Lung (tissue), 11 donors: ENCODE measurements at regions not wholly inside any gene's neighbourhood (a gene's known extent, or its start where the extent isn't known, plus 50 kb on each side); places are given as distances from the start of the nearest gene placed in this dataset.

Experiments used
- ATAC-seq: fragments of 200-7000 bp; cut with Tn5 transposase; one replicate; pipeline ENCODE4 v1.9.1; 2020; ENCODE audit warnings: moderate number of reproducible peaks; ENCODE audit not compliant: insufficient read depth, low FRiP score
- DNase-seq, 3 donors: peaks; one replicate each; pipeline ENCODE4 v3.0.0-alpha.2; 2013 to 2017
- H3K27ac ChIP-seq, 2 donors: one replicate each; pipeline ENCODE4 v1.5.1; 2013; ENCODE audit warnings: mild to moderate bottlenecking in 2 of 2, moderate library complexity in 2 of 2, control low read depth in 1 of 2, inconsistent platforms in 1 of 2, low read depth in 1 of 2, low read length in 1 of 2
- H3K27me3 ChIP-seq, 3 donors: one replicate each; pipeline ENCODE4 v1.5.1; 2013; ENCODE audit warnings: low read length in 2 of 3; ENCODE audit not compliant: control insufficient read depth in 3 of 3, insufficient read depth in 3 of 3
- H3K36me3 ChIP-seq, 4 donors: one replicate each; pipeline ENCODE4 v1.5.1; 2013; ENCODE audit warnings: low read length in 4 of 4, mild to moderate bottlenecking in 1 of 4, moderate library complexity in 1 of 4; ENCODE audit not compliant: control insufficient read depth in 4 of 4, insufficient read depth in 4 of 4
- H3K4me1 ChIP-seq, 5 donors: one replicate each; pipeline ENCODE4 v1.5.1; 2013; ENCODE audit warnings: low read length in 5 of 5, mild to moderate bottlenecking in 2 of 5, moderate library complexity in 1 of 5; ENCODE audit not compliant: control insufficient read depth in 5 of 5, insufficient read depth in 5 of 5
- H3K4me3 ChIP-seq: one replicate; pipeline ENCODE4 v1.5.1; 2013; ENCODE audit warnings: mild to moderate bottlenecking, control low read depth, moderate library complexity
- H3K9ac ChIP-seq, 2 donors: one replicate each; pipeline ENCODE4 v1.5.1; 2013; ENCODE audit warnings: low read length in 2 of 2, control low read depth in 1 of 2; ENCODE audit not compliant: insufficient read depth in 1 of 2
- H3K9me3 ChIP-seq, 4 donors: one replicate each; pipeline ENCODE4 v1.5.1; 2013; ENCODE audit warnings: low read length in 3 of 4, mild to moderate bottlenecking in 1 of 4, moderate library complexity in 1 of 4; ENCODE audit not compliant: control insufficient read depth in 4 of 4, insufficient read depth in 3 of 4
- WGBS, 2 donors: extraction: QIAGEN DNeasy Blood & Tissue Kit; methylation state at CpG; one replicate each; pipeline ENCODE4 v1.1.7; 2013; 5-methylcytosine and 5-hydroxymethylcytosine counted together
- TF ChIP-seq, protein P1 (sequence below): IDR thresholded peaks from 2 replicates; pipeline ENCODE4 v1.5.1; 2012; ENCODE audit warnings: mild to moderate bottlenecking; ENCODE audit errors: control extremely low read depth, extremely low read depth
- donor health status: control.
- donor health status: control.
- donor health status: Bipolar disorder and iron deficiency.
- donor health status: healthy.
- donor health status: DM: yes; HTN: yes; CAD: no.

DNA sequence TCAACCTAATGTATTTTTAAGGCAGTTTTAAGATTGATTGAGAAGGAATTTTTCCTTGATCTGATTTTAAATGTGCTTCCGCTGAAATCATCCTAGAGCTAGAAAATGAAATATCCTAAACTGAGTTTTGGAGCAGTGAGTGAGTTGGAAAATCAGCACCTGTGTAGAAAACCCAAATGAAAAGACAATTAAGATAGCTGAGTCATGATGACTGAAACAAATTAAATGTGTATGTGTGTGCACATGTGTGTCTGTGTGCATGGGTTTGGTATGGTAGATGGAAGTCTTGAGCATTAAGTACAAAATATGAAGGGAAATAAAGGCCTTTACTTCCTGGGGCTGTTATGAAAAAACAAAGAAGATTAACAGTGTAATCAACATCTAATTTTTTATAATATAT is 394.6 kb upstream of the MAP2 start:
- TF ChIP-seq, protein P1, sequence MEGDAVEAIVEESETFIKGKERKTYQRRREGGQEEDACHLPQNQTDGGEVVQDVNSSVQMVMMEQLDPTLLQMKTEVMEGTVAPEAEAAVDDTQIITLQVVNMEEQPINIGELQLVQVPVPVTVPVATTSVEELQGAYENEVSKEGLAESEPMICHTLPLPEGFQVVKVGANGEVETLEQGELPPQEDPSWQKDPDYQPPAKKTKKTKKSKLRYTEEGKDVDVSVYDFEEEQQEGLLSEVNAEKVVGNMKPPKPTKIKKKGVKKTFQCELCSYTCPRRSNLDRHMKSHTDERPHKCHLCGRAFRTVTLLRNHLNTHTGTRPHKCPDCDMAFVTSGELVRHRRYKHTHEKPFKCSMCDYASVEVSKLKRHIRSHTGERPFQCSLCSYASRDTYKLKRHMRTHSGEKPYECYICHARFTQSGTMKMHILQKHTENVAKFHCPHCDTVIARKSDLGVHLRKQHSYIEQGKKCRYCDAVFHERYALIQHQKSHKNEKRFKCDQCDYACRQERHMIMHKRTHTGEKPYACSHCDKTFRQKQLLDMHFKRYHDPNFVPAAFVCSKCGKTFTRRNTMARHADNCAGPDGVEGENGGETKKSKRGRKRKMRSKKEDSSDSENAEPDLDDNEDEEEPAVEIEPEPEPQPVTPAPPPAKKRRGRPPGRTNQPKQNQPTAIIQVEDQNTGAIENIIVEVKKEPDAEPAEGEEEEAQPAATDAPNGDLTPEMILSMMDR = no peak
- no peaks in the 10 kb centered on the region for H3K4me1 ChIP-seq
- no peaks in the 10 kb centered on the region for H3K27me3 ChIP-seq
- no peak overlapping the region for H3K27ac ChIP-seq
- H3K9me3 ChIP-seq = no peaks in the 10 kb centered on the region
- ATAC-seq = no peak
- no peak for DNase-seq
- no peaks in the 10 kb centered on the region for H3K36me3 ChIP-seq
- no peak overlapping the region for H3K4me3 ChIP-seq
- no peak overlapping the region for H3K9ac ChIP-seq
- WGBS, 2 donors = 95 to 96% methylated on average over 1 of the region's 1 CpG

- ATAC-seq = no peak
- Histone ChIP-seq H3K4me1 (no peaks in the 10 kb centered on the region), H3K9me3 (no peaks in the 10 kb centered on the region), H3K36me3 (no peaks in the 10 kb centered on the region), H3K4me3 (no peak overlapping the region), H3K27me3 (no peaks in the 10 kb centered on the region), H3K9ac (no peak overlapping the region), H3K27ac (no peak overlapping the region)
- TF ChIP-seq, protein P1 = no peak
- WGBS, 2 donors = 87 to 90% methylated on average over 2 of the region's 2 CpGs
- DNase-seq = no peak
These were observed 379.5 kb upstream of the MAP2 start for GRCh38 chr2:209044307-209044706.

DNA sequence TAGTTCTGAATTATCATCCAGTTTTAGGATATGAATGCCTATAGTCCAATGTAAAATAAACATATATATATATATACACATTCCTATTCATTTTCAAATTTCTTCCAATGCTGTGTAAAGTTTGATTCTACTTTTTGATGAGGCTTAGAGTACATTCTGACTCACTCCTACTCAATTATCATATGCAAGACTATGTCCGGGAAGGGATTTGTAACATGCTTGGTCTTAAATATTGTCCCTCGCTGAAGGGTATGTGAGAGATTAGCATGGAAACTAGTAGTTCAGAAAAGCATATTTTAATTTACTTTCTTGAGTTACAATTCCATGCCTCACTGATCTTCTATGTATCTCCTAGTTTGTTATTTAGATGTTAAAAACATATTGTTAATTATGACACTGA is 377.7 kb upstream of the MAP2 start:
- ATAC-seq = no peak
- Histone ChIP-seq H3K9ac (no peak overlapping the region), H3K27ac (no peak overlapping the region), H3K4me1 (no peaks in the 10 kb centered on the region), H3K36me3 (no peaks in the 10 kb centered on the region), H3K27me3 (no peaks in the 10 kb centered on the region), H3K4me3 (no peak overlapping the region), H3K9me3 (no peaks in the 10 kb centered on the region)
- WGBS, 2 donors = 96 to 97% methylated on average over 2 of the region's 2 CpGs
- TF ChIP-seq, protein P1 = no peak
- no peak for DNase-seq

DNA sequence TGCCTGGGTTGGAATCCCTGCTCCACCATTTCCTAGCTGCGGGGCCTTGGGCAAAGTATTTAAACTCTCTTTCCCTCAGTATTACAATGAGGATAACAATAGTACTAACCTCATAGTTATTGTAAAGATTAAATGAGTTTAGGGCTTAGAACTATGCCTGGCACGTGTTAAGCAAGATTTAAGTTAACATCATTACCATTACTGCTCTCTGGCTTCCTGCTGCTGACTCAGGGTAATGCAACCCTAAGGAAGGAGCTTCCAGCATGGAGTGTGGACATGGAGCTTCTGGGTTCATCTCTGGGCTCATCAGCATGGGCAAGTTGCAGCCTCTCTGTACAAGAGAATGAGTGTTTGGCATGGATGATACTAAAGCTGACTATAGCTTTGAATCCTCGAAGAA is 374.2 kb upstream of the MAP2 start:
- no peaks in the 10 kb centered on the region for H3K9me3 ChIP-seq
- no peak overlapping the region for H3K4me3 ChIP-seq
- H3K4me1 ChIP-seq = no peaks in the 10 kb centered on the region
- TF ChIP-seq, protein P1 = no peak
- 65 to 68% methylated on average over 3 of the region's 3 CpGs for WGBS, 2 donors
- no peaks in the 10 kb centered on the region for H3K27me3 ChIP-seq
- H3K36me3 ChIP-seq = no peaks in the 10 kb centered on the region
- ATAC-seq (no peak), DNase-seq (no peak)
- no peak overlapping the region for H3K27ac ChIP-seq
- H3K9ac ChIP-seq = no peak overlapping the region
